Central memory CD4-positive, alpha-beta T cell (primary cell): ENCODE measurements at regions not wholly inside any gene's neighbourhood (a gene's known extent, or its start where the extent isn't known, plus 50 kb on each side); places are given as distances from the start of the nearest gene placed in this dataset.

Experiments used
- DNase-seq: peaks from one replicate; pipeline ENCODE4 v3.0.0; 2022

DNA sequence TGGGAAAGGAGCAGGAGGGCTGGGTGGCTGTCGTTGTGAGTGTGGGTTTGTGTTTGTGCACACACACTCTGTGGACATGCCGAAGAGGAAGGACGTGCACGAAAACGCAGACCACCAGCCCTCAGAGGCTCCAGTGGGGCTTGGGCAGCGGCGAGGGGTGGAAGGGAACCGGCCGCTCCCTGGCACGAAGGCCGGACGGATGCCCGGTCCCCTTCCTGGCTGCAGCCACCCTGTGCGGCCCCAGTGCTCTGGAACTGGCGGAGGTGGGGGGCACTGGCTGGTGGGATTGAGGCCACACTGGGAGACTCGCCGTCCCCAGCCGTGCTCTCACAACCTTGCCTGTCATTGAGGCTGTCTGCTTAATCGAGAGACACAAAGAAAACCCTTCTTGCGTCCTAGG, 852.6 kb upstream of the SALL3 start:
- DNase-seq, result no peak

DNA sequence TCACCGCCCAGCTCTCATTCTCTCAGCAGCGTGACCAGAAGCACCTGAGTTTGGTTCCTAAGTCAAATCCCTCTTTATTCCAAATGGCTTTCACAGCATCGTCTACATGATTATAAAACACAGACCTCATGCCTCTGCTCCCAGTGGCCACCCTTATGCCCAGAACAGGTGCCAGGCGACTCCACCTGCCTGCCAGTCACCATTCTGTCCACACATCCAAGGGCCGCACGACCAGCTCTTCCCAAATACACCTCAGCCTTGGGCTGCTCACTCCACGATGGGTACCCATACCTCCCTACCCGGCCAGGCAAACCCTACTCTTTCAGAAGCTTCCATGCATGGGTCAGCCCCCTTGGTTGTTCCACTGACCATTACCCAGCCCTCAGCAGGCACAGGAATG, 851.6 kb upstream of the SALL3 start:
- no peak for DNase-seq

DNA sequence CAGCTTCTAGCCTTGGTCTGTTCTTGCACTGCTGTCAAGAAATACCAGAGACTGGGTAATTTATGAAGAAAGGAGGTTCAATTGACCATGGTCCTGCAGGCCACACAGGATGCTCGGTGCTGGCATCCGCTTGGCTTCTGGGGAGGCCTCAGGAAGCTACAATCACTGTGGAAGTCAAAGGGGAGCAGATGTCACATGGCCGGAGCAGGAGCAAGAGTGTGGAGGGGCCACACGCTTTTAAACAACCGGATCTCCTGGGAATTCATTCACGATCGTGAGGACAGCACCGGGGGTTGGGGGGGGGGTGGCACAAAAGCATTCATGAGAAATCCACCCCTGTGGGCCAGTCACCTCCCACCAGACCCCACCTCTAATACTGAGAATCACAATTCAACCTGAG, 850.4 kb upstream of the SALL3 start:
- DNase-seq, result no peak

DNA sequence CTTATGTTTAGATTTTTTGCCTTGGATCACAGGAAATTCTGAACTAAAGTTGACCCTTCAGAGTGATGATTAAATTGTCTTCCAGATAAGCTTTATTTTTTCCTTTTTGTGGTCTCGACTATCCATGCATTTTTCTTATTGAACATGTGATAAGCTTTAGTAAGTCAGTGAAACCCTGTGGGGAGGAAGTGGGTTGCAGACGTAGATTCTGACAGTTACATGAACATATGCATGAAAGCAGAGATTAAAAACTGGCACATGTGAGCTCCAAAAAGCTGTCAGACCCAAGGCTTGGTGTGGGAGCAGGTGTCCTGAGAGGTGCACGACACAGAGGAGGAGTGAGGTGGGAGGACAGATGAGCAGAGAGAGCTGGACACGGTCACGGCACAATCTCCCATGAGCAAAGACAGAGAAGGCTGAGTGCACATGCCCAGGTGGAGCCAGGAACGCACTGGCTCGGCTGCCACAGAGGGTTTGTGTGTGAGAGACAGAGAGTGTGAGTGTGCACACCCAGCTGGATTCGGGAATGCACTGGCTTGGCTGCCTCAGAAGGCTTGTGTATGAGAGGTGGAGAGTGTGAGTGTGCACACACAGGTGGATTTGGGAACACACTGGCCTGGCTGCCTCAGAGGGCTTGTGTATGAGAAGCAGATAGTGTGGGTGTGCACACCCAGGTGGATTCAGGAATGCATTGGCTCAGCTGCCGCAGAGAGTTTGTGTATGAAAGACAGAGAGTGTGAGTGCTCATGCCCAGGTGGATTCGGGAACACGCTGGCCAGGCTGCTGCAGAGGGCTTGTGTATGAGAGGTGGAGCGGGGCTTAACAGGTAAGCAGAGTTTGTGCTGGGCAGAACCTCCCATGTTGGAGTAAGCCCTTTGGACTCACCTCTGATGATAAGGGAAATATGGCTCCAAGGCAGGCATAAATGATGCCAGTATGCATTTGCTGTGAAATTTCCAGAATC, 849.1 kb upstream of the SALL3 start:
- no peak for DNase-seq

DNA sequence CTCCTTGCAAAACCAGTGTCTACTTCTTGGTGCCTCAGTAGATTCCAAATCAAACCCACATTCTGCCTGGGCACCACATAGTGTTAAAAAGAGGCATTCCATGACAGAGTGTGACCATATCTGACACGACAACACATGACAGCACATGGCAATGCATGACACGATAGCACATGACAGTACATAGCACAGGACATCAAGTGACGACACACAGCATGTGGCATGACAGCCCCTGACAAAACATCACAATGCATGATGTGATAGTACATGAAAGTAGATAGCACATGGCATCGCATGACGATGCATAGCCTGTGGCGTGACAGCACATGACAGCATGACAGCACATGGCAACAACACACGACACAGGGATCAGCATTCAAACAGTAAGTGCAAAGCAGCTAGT, 845.9 kb upstream of the SALL3 start:
- DNase-seq, result no peak

DNA sequence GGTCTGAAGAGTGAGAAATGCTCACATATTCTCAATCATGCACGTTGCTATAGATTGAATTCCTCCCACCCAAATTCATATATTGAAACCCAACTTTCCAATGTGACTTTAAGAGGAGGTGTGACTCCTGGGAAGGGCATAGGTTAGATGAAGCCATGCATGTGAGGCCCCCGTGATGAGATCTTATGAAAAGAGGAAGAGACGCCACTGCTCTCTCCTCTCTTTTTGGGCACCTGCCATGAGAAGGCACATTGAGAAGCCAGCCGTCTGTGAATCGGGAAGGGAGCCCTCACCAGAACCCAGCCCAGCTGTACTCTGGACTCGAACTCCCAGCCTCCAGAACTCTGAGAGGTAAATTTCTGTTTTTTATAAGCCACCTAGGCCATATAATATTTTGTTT, 842.6 kb upstream of the SALL3 start:
- DNase-seq, result no peak

DNA sequence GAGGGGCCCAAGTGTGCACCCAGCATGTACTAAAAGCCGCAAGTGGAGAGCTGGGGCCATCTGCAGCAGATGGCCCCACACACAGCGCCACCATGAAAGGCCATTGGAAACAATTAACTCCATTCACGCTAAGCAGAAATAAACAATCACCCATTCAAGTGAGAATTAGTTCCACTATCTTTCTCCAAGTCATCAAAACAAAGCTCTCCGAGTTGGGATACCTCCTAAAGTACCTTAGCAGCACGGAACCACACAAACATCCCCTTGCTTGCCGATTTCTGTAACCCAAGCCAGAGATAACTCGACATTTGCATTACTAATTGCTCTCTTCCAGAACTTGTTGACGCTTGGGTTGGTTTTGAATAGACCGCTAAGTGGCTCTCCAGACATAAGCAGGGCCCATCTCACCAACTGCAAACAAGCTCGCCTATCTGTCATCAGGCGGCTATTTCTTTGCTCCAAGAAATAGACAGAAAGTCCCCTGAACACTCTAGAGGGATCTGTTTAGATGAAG, 840.6 kb upstream of the SALL3 start:
- DNase-seq, result no peak

DNA sequence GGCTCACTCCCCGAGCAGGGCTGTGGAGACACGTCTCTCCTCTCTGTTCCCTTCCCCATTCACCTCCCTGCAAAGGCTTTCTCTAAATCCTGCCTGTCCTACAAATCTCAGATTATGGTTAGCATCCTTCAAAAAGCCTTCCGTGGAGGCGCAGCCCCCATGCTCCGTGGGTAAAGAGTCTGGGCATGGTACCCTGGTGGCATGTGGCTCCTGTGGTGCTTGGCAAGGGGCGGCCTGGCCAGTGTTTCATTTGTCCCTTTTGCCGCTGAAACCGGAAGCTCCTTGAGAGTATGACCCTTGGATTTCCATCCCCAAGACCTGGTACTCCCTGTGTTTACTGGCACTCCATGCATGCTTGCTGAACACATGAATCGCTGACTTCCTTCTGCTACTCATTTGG, 839.3 kb upstream of the SALL3 start:
- DNase-seq, result no peak

DNA sequence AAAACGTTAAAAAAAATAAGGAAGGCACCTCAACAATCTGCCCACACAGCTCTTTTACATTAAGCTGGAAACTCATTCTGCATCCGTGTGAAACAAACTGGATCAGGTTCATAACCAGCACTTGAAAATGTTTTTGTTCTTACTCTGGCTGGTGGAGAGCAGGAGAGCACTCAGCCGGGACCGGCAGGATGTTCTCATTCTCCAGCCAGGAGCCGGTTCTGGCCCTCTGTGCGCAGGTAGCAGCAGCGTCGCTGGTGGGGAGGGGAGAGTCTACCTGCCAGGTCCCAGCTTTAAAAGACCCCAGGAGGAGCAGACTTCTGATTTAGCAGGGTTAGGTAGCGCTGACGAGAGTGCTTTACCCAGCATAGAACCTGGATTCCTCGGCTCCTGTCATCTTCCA, 834.9 kb upstream of the SALL3 start:
- no peak for DNase-seq

DNA sequence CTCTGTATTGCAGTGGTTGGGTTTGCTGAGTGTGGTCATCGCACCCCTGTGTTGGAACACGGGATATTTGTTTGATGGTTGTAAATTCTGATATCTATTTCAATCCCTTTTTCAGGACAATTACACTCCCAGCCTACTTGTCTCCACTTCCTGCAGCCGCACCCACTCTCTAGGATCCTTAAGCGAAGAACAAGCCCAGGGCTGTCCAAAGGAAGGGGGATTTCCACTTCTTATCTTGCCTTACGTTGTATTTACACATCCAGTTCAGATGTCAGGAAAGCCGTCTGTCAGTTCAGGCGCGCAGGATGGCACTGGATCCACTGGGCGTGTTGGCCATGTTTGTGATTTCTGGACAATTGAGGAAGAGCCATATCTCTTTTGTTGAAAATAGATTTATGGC, 834.5 kb upstream of the SALL3 start:
- DNase-seq, result no peak

DNA sequence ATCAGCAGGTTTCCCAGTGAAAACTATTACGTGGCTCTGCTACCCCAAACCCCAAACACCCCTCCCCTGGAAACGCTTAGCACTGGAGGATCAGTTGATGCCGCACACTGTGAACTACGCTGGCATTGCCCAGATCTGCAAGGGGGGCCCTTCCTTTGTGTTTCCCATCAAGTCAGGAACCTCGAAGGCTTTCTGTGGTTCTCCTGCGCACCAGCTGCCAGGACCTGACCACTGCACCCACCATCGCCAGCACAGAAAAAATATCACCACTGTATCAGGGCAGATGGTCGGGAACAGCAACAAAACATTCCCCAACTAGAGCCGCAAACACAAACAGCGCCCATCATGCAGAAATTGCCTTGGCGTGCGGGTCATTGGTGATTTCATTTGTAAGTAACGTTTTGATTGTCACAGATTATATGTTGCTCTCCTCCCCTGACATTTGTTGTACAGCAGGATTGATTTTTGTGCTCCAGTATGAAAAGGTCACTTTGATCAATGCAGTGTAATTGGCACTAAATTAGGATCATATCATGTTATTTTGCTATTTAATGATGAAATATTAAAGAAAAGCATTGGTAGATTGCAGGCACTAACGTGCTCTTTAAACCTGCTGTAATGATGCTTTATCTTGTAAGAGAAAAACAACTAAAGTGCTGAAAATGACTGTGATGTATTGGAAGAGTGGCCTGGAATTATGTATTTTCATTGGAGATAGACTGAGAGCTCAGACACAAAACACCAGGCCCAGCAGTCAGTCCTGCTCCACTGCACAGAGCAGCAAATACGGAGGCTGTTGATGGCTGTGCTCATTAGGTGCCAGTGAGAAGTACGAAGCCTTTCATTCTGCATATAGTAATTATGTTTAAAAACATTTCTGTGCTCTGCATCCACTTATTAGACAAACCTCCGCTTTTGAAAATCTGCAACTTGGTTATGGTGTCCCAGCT, 833.2 kb upstream of the SALL3 start:
- no peak for DNase-seq

DNA sequence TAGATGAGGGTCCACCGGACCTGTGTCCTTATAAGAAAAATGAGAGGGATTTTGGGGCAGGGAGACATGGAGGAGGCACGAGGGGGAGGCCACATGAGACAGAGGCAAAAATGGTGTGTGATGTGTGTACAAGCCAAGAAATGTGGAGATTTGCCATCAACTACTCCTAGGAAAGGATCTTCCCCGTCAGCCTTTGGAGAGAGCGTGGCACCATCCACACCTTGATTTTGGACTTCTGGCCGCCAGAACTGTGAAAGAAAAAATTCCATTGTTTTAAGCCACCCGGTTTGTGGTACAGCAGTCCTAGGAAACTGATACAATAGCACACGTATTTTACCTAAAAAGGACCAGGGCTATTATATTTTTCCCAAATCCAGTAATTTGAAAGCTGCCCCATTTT, 829.0 kb upstream of the SALL3 start:
- DNase-seq, result no peak

DNA sequence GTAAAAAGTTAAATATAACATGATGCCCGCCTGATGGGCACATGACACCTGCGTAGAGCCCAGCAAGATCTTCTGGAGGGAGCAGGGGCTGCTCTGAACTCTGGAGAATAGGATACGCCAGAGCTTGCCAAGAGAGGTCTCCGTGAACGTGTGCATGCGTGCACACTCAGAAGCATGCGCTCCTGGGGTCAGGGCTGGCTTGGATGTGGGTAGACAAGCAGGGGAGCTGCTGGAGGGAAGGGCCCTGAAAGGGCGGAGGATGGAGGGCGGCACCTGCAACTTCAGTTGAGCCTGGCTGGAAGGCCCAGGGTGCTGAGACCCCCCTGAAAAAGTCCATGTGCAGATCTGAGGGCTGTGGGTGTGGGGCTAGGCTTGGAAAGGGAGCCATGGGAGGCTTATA, 828.4 kb upstream of the SALL3 start:
- DNase-seq, result no peak

DNA sequence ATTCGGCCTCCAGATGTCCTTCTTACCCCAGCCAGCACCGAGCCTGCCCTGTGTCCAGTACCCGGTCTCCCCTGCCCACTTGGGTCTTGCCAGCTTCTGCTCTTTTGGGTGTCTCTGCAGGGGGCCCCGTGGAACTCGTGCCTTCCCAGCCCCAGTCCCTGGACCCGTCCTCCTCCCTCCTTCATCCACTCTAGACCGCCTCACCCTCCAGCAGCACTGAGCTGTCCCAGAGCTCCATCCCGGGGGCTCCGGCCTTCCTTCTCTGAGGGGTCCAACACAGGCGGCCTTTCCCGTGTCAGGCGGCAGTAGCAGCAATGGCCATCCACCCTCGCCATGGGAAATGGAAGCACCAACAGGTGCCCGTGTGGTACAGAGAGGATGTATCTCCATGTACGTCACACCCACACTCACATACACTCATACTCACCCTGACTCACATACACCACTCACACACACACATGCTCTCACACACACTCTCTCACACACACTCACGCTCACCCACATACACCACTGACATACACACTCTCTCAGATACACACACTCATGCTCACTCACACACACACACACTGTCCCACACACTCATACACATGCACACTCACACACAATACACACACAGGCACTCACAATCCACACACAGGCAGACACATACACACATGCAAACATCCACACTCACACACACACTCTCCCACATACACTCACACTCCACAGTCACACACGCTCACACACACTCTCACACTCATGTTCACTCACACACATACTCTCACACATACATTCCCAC, 827.5 kb upstream of the SALL3 start:
- DNase-seq, result no peak

DNA sequence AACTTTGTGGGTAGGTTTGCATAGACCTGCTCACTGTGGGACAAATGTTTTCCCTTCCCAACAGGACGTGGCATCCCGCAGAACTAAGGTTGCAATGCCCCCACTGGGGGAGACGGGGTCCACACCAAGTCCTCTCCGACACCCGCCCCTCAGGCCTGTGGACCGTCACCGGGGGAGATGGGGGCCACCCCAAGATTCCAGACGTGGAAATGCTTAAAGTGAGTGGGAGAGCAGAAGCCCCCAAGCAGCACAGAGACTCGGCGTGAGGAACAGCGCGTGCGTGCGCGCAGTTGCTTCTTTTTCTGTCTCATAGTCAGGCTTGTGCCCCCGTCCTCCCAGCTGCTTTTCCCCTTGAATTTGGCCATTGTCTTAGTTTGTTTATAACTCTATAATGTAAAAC, 826.3 kb upstream of the SALL3 start:
- no peak for DNase-seq

DNA sequence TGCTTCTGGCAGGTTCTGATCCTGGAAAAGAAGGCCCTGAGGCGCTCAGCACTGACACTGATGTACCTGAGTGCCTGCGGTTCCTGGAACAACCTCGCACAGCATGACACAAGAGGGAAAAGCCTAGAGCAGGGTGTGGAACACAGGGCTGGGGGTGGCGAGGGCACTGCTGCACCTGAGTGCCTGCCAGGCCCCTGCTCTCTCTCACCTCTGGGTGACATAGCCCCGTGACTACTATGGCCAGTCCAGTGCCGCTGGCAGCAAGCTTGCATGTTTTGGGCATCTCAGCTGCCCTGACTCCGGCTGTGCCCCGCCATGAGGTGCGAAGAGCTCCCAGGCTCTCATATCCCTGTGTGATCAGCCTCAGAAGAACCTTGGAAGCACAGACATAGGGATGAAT, 825.2 kb upstream of the SALL3 start:
- no peak for DNase-seq

DNA sequence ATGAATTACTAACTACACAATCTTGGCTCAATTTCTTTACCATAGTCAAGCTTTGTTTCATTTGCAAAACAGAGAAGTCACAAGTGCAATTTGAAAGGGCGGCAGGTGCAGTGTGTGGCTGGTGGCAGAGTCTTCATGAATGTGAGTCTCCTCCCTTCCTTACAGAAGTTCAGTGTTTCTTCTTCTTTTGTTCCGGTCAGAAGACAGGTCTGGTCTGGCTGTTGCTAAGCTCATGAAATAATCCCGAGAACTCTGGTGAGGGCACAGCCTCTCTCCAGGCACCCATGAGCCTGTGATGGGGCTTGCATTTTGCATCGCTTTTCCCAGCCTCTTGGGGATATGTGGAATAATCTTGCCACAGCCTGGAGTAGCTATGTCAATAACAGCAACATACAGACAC, 824.8 kb upstream of the SALL3 start:
- no peak for DNase-seq

DNA sequence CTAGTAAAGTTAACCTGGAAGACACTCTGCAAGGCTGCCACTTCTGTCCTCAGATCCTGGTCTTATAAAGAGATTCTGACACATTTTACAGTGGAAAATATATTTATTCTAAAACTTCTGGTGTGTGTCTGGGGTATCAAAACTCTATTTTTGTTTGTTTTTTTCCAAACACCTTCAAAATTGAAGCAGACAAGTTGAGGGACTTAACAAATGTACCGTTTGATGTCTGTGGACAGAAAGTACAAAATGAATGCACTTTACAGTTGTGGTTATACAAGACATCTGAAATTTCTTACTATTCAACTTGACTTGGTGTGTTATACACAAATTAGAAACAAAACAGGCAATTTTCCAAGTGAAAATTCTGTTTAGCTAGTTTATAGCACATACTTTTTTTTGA, 823.2 kb upstream of the SALL3 start:
- no peak for DNase-seq

DNA sequence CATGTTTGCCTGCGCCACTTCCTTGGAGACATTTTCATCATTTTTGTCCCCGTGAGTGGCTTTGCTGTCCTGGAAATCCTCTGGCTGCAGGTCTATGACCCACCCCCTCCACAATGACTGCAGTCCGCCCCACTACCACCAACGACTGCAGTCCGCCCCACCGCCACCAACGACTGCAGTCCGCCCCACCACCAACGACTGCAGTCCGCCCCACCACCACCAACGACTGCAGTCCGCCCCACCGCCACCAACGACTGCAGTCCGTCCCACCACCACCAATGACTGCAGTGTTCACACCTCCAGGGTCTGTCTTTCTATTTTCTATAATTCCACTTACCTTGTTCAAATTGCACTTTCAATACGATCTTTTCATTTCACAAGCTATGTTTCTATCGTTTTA, 820.7 kb upstream of the SALL3 start:
- no peak for DNase-seq

DNA sequence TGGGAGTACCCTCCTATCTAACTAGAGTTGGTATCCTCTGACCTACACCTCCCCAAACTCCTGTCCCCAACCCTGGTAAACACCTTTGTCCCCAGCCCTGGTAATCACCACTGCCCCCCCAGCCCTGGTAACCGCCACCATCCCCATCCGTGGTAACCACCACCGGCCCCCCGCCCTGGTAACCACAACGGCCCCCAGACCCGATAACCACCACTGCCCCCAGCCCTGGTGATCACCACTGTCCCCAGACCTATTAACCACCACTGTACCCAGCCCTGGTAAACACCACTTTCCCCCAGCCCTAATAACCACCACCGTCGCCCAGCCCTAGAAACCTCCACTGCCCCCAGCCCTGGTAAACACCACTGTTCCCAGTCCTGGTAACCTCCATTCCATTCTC, 820.2 kb upstream of the SALL3 start:
- DNase-seq, result no peak

DNA sequence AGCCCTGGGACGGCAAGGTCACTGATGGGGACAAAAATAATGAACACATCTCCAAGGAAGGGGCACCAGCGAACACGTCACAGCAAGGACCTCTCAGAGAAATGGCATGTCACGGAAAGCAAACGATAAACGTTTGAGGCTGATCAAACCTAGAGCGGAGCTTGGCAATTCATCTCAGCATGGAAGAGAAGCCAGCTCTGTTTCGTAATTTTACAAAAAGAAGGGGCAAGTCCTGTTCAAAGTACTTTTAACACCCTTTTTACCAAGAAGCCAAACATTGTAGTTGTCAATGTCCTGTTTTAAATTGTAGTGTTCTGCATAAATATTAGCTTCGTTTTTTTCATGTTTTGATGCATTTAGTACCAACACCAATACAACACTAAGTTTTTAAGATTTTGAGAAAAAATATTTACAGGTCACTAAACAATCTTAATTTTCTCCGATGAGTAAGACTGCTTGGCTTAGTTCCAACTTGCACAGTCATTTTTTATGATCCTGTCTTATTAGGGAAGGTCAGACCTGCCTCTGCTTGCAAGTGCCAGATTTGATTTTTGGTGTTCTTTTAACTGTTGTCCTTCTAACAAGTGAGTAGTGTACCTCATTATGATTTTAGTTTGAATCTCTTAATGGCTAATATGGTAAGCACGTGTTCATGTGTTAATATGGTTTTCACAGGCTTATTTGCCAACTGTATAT, 818.5 kb upstream of the SALL3 start:
- no peak for DNase-seq

DNA sequence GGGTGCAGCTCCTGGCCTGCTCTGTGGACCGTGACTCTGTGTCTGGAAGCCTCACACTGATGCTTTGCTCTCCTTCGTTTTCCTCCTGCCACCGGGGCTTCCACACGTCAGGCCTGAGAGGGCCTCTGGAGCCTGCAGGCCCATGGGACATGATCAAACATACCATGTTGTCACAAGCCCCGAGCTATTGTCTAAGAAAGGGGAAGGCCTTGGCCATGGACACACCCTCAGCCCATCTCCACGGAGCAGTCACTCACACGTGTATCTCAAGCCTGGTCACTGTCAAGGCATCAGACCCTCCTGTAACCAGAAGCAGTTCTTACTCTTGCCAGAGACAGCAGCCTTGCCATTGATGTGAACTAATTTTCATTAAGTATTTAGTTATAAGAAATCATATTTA, 814.1 kb upstream of the SALL3 start:
- DNase-seq, result no peak
